ENCODE measurements at regions not wholly inside any gene's neighbourhood (a gene's known extent, or its start where the extent isn't known, plus 50 kb on each side); places are given as distances from the start of the nearest gene placed in this dataset.

- TF ChIP-seq, protein P1, sequence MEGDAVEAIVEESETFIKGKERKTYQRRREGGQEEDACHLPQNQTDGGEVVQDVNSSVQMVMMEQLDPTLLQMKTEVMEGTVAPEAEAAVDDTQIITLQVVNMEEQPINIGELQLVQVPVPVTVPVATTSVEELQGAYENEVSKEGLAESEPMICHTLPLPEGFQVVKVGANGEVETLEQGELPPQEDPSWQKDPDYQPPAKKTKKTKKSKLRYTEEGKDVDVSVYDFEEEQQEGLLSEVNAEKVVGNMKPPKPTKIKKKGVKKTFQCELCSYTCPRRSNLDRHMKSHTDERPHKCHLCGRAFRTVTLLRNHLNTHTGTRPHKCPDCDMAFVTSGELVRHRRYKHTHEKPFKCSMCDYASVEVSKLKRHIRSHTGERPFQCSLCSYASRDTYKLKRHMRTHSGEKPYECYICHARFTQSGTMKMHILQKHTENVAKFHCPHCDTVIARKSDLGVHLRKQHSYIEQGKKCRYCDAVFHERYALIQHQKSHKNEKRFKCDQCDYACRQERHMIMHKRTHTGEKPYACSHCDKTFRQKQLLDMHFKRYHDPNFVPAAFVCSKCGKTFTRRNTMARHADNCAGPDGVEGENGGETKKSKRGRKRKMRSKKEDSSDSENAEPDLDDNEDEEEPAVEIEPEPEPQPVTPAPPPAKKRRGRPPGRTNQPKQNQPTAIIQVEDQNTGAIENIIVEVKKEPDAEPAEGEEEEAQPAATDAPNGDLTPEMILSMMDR (IDR thresholded peaks at IDR 0.05) = no peak
- no peak for TF ChIP-seq POLR2AphosphoS5 (IDR thresholded peaks at IDR 0.05)
- TF ChIP-seq POLR2A (IDR thresholded peaks at IDR 0.05) = no peak
Measured at GRCh38 chr6:151730496-151730870, 77.0 kb upstream of the ESR1 start.
